HT1080 (cell line): ENCODE measurements at regions not wholly inside any gene's neighbourhood (a gene's known extent, or its start where the extent isn't known, plus 50 kb on each side); places are given as distances from the start of the nearest gene placed in this dataset.

Source experiments
- DNase-seq: peaks from one replicate; pipeline ENCODE4 v3.0.0-alpha.2; 2015; ENCODE audit warnings: low read depth

GRCh38 chr13:73268306-73268705 lies 209.5 kb downstream of the KLF5 start:
- peak; percentile 81 for DNase-seq

DNA sequence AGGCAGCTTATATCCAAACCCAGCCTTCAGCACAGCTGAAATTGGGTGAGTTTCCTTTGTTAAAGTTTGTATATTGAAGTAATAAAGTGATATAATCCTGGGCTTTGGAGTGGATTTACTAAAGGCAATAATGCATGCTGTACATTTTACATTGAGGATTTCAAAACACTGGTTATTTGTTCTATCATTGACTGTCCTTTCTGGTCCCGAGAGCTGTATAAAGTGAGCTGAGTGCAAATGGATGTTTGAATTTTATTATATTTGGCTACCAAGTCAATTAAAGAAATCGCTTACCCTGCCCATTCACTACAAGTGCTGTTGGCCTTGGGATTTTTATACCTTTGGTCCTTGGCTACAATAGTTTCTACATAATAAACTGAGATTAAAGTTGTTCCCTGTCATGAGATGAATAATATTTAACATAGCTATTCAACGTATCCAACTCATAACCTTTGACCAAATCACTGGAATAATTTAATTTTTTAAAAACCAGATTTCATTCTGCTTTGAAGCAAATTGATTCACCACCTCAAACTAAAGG lies 207.9 kb downstream of the KLF5 start:
- no peak for DNase-seq

GRCh38 chr13:73262862-73263627 lies 204.2 kb downstream of the KLF5 start:
- no peak for DNase-seq

DNA sequence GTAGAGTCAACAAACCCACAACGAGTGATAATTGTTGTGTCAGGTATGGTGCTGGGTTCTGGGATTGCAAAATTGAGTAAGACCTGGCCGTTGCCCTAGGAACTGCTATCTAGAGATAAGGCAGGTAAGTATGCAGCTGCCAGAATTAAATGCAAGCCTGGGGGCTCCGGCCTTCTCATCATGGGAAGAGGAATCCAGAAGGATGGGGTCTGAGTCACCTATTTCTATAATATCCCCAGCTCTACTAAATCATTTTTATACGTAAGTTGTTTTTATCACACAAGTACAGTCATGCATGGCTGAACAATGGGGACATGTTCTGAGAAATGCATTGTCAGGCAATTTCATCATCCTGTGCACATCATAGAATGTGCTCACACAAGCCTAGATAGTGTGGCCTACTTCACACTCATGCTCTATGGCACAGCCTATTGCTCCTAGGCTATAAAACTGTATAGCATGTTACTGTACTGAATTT lies 203.0 kb downstream of the KLF5 start:
- DNase-seq = no peak

- no peak for DNase-seq
Measured at GRCh38 chr13:73259061-73260017, 200.5 kb downstream of the KLF5 start.

DNA sequence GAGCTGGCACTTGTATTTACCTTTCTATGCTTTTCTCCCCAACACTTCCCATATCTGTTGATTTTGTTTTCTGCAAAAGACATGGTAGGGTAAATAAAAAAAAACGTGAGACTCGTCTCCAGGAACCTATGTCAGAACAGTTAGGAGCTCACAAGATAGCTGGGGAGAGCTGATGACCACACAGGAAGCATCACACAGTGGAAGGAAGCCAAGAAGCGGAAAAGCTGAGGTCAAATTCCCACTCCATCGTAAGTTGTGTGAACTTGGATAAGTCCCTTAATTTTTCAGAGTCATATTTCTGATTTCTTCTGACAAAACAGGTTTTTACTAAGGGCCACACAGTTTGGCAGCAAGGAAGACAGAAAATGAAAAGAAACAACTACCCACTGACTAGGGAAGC lies 199.6 kb downstream of the KLF5 start:
- peak; percentile 34 for DNase-seq

GRCh38 chr13:73254827-73255226 lies 196.0 kb downstream of the KLF5 start:
- DNase-seq = peak; percentile 42

DNA sequence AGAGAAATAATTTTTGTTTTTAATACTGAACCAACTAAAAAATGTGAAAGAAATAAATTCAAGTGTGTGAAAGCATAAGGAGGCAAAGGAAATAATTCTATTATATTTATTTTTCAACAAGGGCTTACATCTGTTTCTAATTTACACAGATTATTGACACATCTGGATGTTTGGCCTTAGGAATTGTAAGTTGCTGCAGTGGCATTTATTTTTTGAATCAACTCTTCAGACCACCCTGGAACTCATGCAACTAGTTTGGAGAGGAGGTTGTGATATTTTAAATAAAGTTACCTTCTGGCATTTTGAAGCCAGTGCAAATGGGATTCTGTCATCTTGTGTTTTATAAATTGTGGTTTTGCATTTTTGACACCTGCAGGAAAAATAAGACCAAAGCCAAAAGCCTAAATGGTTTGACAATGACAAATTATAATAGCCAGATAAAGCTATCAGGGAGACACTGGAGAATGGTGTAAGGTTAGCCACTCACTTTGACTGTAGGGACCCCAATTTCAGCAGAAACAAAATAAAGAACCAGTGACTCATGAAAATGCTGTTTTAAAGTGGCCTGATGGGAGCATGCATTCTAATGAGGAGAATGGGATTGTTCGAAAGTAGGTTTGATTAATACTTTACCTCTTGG lies 192.9 kb downstream of the KLF5 start:
- DNase-seq = no peak

GRCh38 chr13:73250061-73250460 lies 191.3 kb downstream of the KLF5 start:
- no peak for DNase-seq

- DNase-seq = no peak
Measured at GRCh38 chr13:73248711-73249580, 190.1 kb downstream of the KLF5 start.

DNA sequence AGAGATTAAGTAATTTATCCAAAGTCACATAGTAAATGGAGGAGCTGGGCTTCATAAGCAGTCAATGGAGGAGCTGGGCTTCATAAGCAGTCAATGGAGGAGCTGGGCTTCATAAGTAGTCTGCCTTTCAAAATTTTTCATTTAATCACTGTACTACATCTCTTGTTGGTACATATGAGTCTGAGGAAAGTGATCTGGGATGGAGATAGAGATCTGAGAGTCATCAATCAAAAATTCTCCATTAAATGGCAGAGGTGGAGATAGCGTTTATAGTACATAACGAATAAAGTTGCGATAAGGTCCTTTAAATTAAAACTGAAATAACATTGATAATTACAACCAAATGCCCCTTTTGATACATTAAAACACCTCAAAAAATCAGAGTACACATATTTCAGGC lies 189.3 kb downstream of the KLF5 start:
- no peak for DNase-seq

DNA sequence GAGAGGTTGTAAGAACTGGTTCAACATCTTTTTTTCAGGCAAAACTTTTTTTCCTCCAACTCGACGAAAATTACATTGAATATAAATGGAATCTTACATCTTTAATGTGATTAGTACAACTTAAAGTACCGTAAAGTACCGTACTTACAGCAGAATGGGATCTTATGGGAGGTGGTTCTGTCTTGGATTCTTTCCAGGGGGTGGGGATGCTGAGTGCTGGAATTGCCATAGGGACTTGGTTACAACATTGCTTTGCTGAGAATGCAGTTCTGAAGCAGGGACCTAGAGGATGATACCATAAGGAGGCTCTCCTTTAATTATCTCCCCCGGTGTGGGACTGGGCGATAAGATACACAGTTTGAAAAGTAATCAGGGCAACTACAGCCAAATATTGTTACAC lies 186.4 kb downstream of the KLF5 start:
- DNase-seq = no peak

- DNase-seq = no peak
Measured at GRCh38 chr13:73244467-73244866, 185.7 kb downstream of the KLF5 start.

- DNase-seq = no peak
Measured at GRCh38 chr13:73242515-73243015, 183.8 kb downstream of the KLF5 start.

GRCh38 chr13:73240193-73240592 lies 181.4 kb downstream of the KLF5 start:
- DNase-seq = no peak

- no peak for DNase-seq
Measured at GRCh38 chr13:73235385-73235784, 176.6 kb downstream of the KLF5 start.

GRCh38 chr13:73231471-73231870 lies 172.7 kb downstream of the KLF5 start:
- DNase-seq = no peak

DNA sequence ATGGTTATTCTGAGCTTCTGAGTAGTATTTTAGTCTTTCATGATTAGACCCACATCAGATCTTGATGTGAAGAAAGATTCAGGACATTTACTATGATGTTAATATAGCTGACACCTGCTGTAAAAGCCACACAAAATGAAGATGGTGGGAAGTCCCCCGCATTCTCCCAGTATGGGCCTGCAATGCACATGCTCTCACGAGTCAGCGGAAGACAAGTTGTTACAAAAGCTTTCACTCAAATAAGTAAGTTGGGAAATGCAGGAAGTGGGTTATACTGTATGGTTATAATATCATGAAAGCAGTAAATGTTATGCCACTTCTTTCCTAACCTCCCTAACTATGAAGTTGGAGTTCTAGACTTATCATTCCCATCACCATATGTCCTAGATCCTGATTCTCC lies 171.9 kb downstream of the KLF5 start:
- no peak for DNase-seq

DNA sequence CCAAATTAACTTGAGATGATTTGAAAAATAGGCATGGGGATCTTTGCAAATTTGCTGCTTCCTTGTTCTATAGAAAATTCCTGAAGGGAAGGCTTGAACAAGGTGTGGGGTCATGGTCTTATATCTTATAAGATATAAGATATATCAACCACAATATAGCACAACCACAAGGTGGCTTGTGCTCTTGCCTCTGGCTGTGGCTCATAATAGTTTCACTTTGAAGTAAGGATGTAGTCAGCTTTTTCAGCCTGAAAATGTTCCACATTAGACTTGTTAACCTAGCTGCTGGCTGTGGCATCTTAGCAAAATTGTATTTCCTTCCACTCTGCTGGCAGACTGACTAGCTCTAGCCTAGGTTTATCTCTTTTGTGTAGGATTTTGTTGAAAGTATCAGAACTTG lies 169.7 kb downstream of the KLF5 start:
- DNase-seq = peak; percentile 19

DNA sequence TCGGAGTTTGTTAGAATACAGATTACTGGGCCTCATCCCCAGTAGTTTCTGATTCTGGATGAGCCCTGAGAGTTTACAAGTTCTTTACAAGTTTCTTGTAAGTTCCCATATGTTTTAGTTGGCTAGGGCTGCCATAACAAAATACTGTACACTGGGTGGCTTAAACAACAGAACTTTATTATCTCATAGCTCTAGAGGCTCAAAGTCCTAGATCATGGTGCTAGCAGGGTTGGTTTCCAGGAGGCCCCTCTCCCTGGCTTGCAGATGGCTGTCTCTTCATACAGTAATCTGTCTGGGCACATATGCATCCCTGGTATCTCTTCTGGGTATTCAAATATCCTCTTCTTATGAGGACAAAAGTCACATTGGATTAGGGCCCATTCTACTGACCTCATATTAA lies 167.2 kb downstream of the KLF5 start:
- no peak for DNase-seq
